OCI-LY1 (cell line): ENCODE measurements at regions not wholly inside any gene's neighbourhood (a gene's known extent, or its start where the extent isn't known, plus 50 kb on each side); places are given as distances from the start of the nearest gene placed in this dataset.

Source experiments
- H2AFZ ChIP-seq: fragments of 200-600 bp; sonication (generic), shearing (Covaris generic); 2 replicates; pipeline ENCODE4 v1.6.0; 2014; ENCODE audit warnings: antibody characterized with exemption, mild to moderate bottlenecking, low read length
- H3F3A ChIP-seq: fragments of 200-600 bp; sonication (generic), shearing (Covaris generic); 2 replicates; pipeline ENCODE4 v1.6.0; 2014; ENCODE audit warnings: mild to moderate bottlenecking, antibody characterized with exemption, low read length, moderate library complexity; ENCODE audit not compliant: insufficient read depth
- H3K27ac ChIP-seq: fragments of 200-600 bp; sonication (generic); 2 replicates; pipeline ENCODE4 v1.5.1; 2014; ENCODE audit warnings: low read length, mixed run types, mild to moderate bottlenecking, low read depth; ENCODE audit not compliant: poor library complexity, severe bottlenecking
- H3K27me3 ChIP-seq: fragments of 200-600 bp; sonication (generic); 2 replicates; pipeline ENCODE4 v1.6.0; 2014; ENCODE audit warnings: antibody characterized with exemption, mild to moderate bottlenecking, low read length, moderate library complexity; ENCODE audit not compliant: insufficient read depth
- H3K36me3 ChIP-seq: fragments of 200-600 bp; sonication (generic); 2 replicates; pipeline ENCODE4 v1.6.1; 2014; ENCODE audit warnings: mild to moderate bottlenecking, antibody characterized with exemption, low read length, moderate library complexity, mixed read lengths; ENCODE audit not compliant: insufficient read depth
- H3K4me1 ChIP-seq: fragments of 200-600 bp; sonication (generic); 2 replicates; pipeline ENCODE4 v1.5.1; 2014; ENCODE audit warnings: mild to moderate bottlenecking, low read length, moderate library complexity; ENCODE audit not compliant: insufficient read depth, severe bottlenecking
- H3K4me2 ChIP-seq: fragments of 200-600 bp; sonication (generic), shearing (Covaris generic); 2 replicates; pipeline ENCODE4 v1.6.1; 2014; ENCODE audit warnings: low read length
- H3K4me3 ChIP-seq: fragments of 200-600 bp; sonication (generic); 2 replicates; pipeline ENCODE4 v1.5.1; 2014; ENCODE audit warnings: low read length, low read depth, mild to moderate bottlenecking, mixed read lengths; ENCODE audit not compliant: poor library complexity, severe bottlenecking
- H3K79me2 ChIP-seq: fragments of 200-600 bp; shearing (Covaris generic); 2 replicates; pipeline ENCODE4 v1.6.1; 2016; ENCODE audit warnings: mixed run types, low read length, mixed read lengths; ENCODE audit not compliant: insufficient read depth
- H3K9ac ChIP-seq: fragments of 200-600 bp; sonication (generic), shearing (Covaris generic); 2 replicates; pipeline ENCODE4 v1.6.1; 2014; ENCODE audit warnings: mild to moderate bottlenecking, low read length, mixed read lengths
- H3K9me2 ChIP-seq: fragments of 200-600 bp; sonication (generic), shearing (Covaris generic); 2 replicates; pipeline ENCODE4 v1.6.1; 2014; ENCODE audit warnings: low read depth, mild to moderate bottlenecking, low read length, mixed read lengths
- H3K9me3 ChIP-seq: fragments of 200-600 bp; shearing (Covaris generic); 2 replicates; pipeline ENCODE4 v1.6.1; 2014; ENCODE audit warnings: low read length, mixed read lengths
- H4K20me1 ChIP-seq: fragments of 200-600 bp; sonication (generic), shearing (Covaris generic); 2 replicates; pipeline ENCODE4 v1.6.0; 2016; ENCODE audit warnings: mild to moderate bottlenecking, low read length; ENCODE audit not compliant: insufficient read depth
- CTCF ChIP-seq: fragments of 200-600 bp; sonication (generic), shearing (Covaris generic); IDR thresholded peaks from 2 replicates; pipeline ENCODE4 v1.5.1; 2017; ENCODE audit warnings: mild to moderate bottlenecking, antibody characterized with exemption, low read length, moderate library complexity, mixed read lengths
- EZH2 ChIP-seq: fragments of 200-600 bp; sonication (generic), shearing (Covaris generic); IDR thresholded peaks from 2 replicates; pipeline ENCODE4 v1.8.0; 2017; ENCODE audit warnings: borderline replicate concordance, mixed run types, mild to moderate bottlenecking, antibody characterized with exemption, low read length, moderate library complexity, mixed read lengths

GRCh38 chr9:79507801-79508200 lies 64.0 kb upstream of the TLE4 start:
- Histone ChIP-seq H3K36me3 (no peaks in the 10 kb centered on the region), H3K27ac (no peak overlapping the region), H3K9me3 (no peaks in the 10 kb centered on the region), H3F3A (no peaks in the 10 kb centered on the region), H3K4me2 (no peak overlapping the region), H3K9me2 (no peaks in the 10 kb centered on the region), H3K27me3 (no peaks in the 10 kb centered on the region), H4K20me1 (no peaks in the 10 kb centered on the region), H3K79me2 (no peaks in the 10 kb centered on the region), H3K4me1 (no peaks in the 10 kb centered on the region), H2AFZ (no peak overlapping the region), H3K4me3 (no peak overlapping the region), H3K9ac (no peak overlapping the region)
- TF ChIP-seq EZH2 = no peak
- no peak for TF ChIP-seq CTCF

GRCh38 chr9:79512251-79512650 lies 59.5 kb upstream of the TLE4 start:
- H3K9me3 ChIP-seq = no peaks in the 10 kb centered on the region
- H3K9me2 ChIP-seq = no peaks in the 10 kb centered on the region
- TF ChIP-seq EZH2 = no peak
- no peak for TF ChIP-seq CTCF
- H3K36me3 ChIP-seq = no peaks in the 10 kb centered on the region
- H3K27ac ChIP-seq = no peak overlapping the region
- no peak overlapping the region for H2AFZ ChIP-seq
- H3K79me2 ChIP-seq = no peaks in the 10 kb centered on the region
- no peak overlapping the region for H3K4me2 ChIP-seq
- H4K20me1 ChIP-seq = no peaks in the 10 kb centered on the region
- no peak overlapping the region for H3K4me3 ChIP-seq
- no peaks in the 10 kb centered on the region for H3K4me1 ChIP-seq
- H3F3A ChIP-seq = no peaks in the 10 kb centered on the region
- H3K27me3 ChIP-seq = no peaks in the 10 kb centered on the region
- H3K9ac ChIP-seq = no peak overlapping the region
